ENCODE measurements at regions not wholly inside any gene's neighbourhood (a gene's known extent, or its start where the extent isn't known, plus 50 kb on each side); places are given as distances from the start of the nearest gene placed in this dataset.
"Not testable (repeated sequence)": the region's sequence is repeated elsewhere in the genome, so short reads cannot be mapped to it uniquely, and the experiment has no call there.

GRCh38 chr2:65934992-65935629, 499.8 kb upstream of the MEIS1 start:
- DNase-seq (ENCODE audit: low read depth in 1 of 2, low spot score in 2 of 2), result no peak

GRCh38 chr2:65932571-65932970, 500.2 kb upstream of the SPRED2 start:
- DNase-seq (ENCODE audit: low read depth in 1 of 2, low spot score in 2 of 2), result no peak
- no peak overlapping the region for H3K27ac ChIP-seq
- no peaks in the 10 kb centered on the region for H3K27me3 ChIP-seq (replicated peaks)
- H3K9me3 ChIP-seq (replicated peaks), result no peaks in the 10 kb centered on the region
- H3K4me1 ChIP-seq (replicated peaks), result no peaks in the 10 kb centered on the region
- H3K4me3 ChIP-seq, result no peak overlapping the region
- H3K36me3 ChIP-seq, result no peaks in the 10 kb centered on the region

More at GRCh38 chr2:65934992-65935629, 499.8 kb upstream of the MEIS1 start:
- Histone ChIP-seq H3K27ac (no peak overlapping the region), H3K9me3 (replicated peaks) (no peaks in the 10 kb centered on the region), H3K27me3 (replicated peaks) (no peaks in the 10 kb centered on the region), H3K36me3 (no peaks in the 10 kb centered on the region), H3K4me3 (no peak overlapping the region), H3K4me1 (replicated peaks) (no peaks in the 10 kb centered on the region)

GRCh38 chr2:65931056-65931455, 498.7 kb upstream of the SPRED2 start:
- H3K27me3 ChIP-seq (replicated peaks), result no peaks in the 10 kb centered on the region
- no peak overlapping the region for H3K4me3 ChIP-seq
- H3K9me3 ChIP-seq (replicated peaks), result no peaks in the 10 kb centered on the region
- no peak for DNase-seq (ENCODE audit: low read depth in 1 of 2, low spot score in 2 of 2)
- H3K27ac ChIP-seq, result no peak overlapping the region
- no peaks in the 10 kb centered on the region for H3K36me3 ChIP-seq
- no peaks in the 10 kb centered on the region for H3K4me1 ChIP-seq (replicated peaks)

GRCh38 chr2:65930259-65930658, 497.9 kb upstream of the SPRED2 start:
- no peaks in the 10 kb centered on the region for H3K27me3 ChIP-seq (replicated peaks)
- no peak overlapping the region for H3K4me3 ChIP-seq
- H3K36me3 ChIP-seq, result no peaks in the 10 kb centered on the region
- no peaks in the 10 kb centered on the region for H3K9me3 ChIP-seq (replicated peaks)
- no peak for DNase-seq (ENCODE audit: low read depth in 1 of 2, low spot score in 2 of 2)
- H3K27ac ChIP-seq, result no peak overlapping the region
- no peaks in the 10 kb centered on the region for H3K4me1 ChIP-seq (replicated peaks)

- H3K4me1 ChIP-seq (replicated peaks); DNase-seq (ENCODE audit: low read depth in 1 of 2, low spot score in 2 of 2); H3K4me3 ChIP-seq; H3K9me3 ChIP-seq (replicated peaks); H3K27me3 ChIP-seq (replicated peaks); H3K27ac ChIP-seq; H3K36me3 ChIP-seq: not testable (repeated sequence)
Observed at GRCh38 chr2:65929664-65930063, 497.3 kb upstream of the SPRED2 start.

GRCh38 chr2:65922794-65923193, 490.4 kb upstream of the SPRED2 start:
- no peak overlapping the region for H3K27ac ChIP-seq
- no peak for DNase-seq (ENCODE audit: low read depth in 1 of 2, low spot score in 2 of 2)
- no peaks in the 10 kb centered on the region for H3K36me3 ChIP-seq
- no peak overlapping the region for H3K4me3 ChIP-seq
- no peaks in the 10 kb centered on the region for H3K4me1 ChIP-seq (replicated peaks)
- H3K27me3 ChIP-seq (replicated peaks), result no peaks in the 10 kb centered on the region
- H3K9me3 ChIP-seq (replicated peaks), result no peaks in the 10 kb centered on the region

- H3K9me3 ChIP-seq (replicated peaks), result no peaks in the 10 kb centered on the region
- H3K27me3 ChIP-seq (replicated peaks), result no peaks in the 10 kb centered on the region
- no peak overlapping the region for H3K4me3 ChIP-seq
- H3K36me3 ChIP-seq, result no peaks in the 10 kb centered on the region
- no peaks in the 10 kb centered on the region for H3K4me1 ChIP-seq (replicated peaks)
- no peak overlapping the region for H3K27ac ChIP-seq
- no peak for DNase-seq (ENCODE audit: low read depth in 1 of 2, low spot score in 2 of 2)
Observed at GRCh38 chr2:65922030-65922429, 489.6 kb upstream of the SPRED2 start.

- no peak overlapping the region for H3K27ac ChIP-seq
- H3K4me3 ChIP-seq, result no peak overlapping the region
- no peaks in the 10 kb centered on the region for H3K36me3 ChIP-seq
- no peak for DNase-seq (ENCODE audit: low read depth in 1 of 2, low spot score in 2 of 2)
- no peaks in the 10 kb centered on the region for H3K9me3 ChIP-seq (replicated peaks)
- H3K27me3 ChIP-seq (replicated peaks), result no peaks in the 10 kb centered on the region
- no peaks in the 10 kb centered on the region for H3K4me1 ChIP-seq (replicated peaks)
Observed at GRCh38 chr2:65921116-65921515, 488.7 kb upstream of the SPRED2 start.

GRCh38 chr2:65920659-65921058, 488.3 kb upstream of the SPRED2 start:
- H3K36me3 ChIP-seq, result no peaks in the 10 kb centered on the region
- no peaks in the 10 kb centered on the region for H3K27me3 ChIP-seq (replicated peaks)

GRCh38 chr2:65919550-65920188, 487.3 kb upstream of the SPRED2 start:
- no peaks in the 10 kb centered on the region for H3K36me3 ChIP-seq
- DNase-seq (ENCODE audit: low read depth in 1 of 2, low spot score in 2 of 2), result no peak
- H3K27me3 ChIP-seq (replicated peaks), result no peaks in the 10 kb centered on the region
- no peak overlapping the region for H3K4me3 ChIP-seq
- no peak overlapping the region for H3K27ac ChIP-seq
- H3K9me3 ChIP-seq (replicated peaks), result no peaks in the 10 kb centered on the region
- no peaks in the 10 kb centered on the region for H3K4me1 ChIP-seq (replicated peaks)

More at GRCh38 chr2:65920659-65921058, 488.3 kb upstream of the SPRED2 start:
- no peak for DNase-seq (ENCODE audit: low read depth in 1 of 2, low spot score in 2 of 2)
- Histone ChIP-seq H3K27ac (no peak overlapping the region), H3K9me3 (replicated peaks) (no peaks in the 10 kb centered on the region), H3K4me3 (no peak overlapping the region), H3K4me1 (replicated peaks) (no peaks in the 10 kb centered on the region)

- Histone ChIP-seq H3K36me3 (no peaks in the 10 kb centered on the region), H3K9me3 (replicated peaks) (no peaks in the 10 kb centered on the region), H3K27me3 (replicated peaks) (no peaks in the 10 kb centered on the region; the same call in 1 of the 2 replicates), H3K27ac (no peak overlapping the region), H3K4me3 (no peak overlapping the region), H3K4me1 (replicated peaks) (no peaks in the 10 kb centered on the region)
- DNase-seq (ENCODE audit: low read depth in 1 of 2, low spot score in 2 of 2), result no peak
Observed at GRCh38 chr2:65918760-65919187, 486.4 kb upstream of the SPRED2 start.

- no peaks in the 10 kb centered on the region for H3K36me3 ChIP-seq
- H3K4me3 ChIP-seq, result no peak overlapping the region
- no peak for DNase-seq (ENCODE audit: low read depth in 1 of 2, low spot score in 2 of 2)
- H3K4me1 ChIP-seq (replicated peaks), result no peaks in the 10 kb centered on the region
- H3K9me3 ChIP-seq (replicated peaks), result no peaks in the 10 kb centered on the region
- no peak overlapping the region for H3K27ac ChIP-seq
- H3K27me3 ChIP-seq (replicated peaks), result no peaks in the 10 kb centered on the region; the same call in 1 of the 2 replicates
Observed at GRCh38 chr2:65917986-65918385, 485.6 kb upstream of the SPRED2 start.

GRCh38 chr2:65916785-65917295, 484.4 kb upstream of the SPRED2 start:
- Histone ChIP-seq H3K27me3 (replicated peaks) (no peaks in the 10 kb centered on the region; the same call in 1 of the 2 replicates), H3K36me3 (no peaks in the 10 kb centered on the region), H3K4me1 (replicated peaks) (no peaks in the 10 kb centered on the region), H3K9me3 (replicated peaks) (no peaks in the 10 kb centered on the region), H3K27ac (no peak overlapping the region), H3K4me3 (no peak overlapping the region)
- DNase-seq (ENCODE audit: low read depth in 1 of 2, low spot score in 2 of 2), result no peak

- Histone ChIP-seq H3K9me3 (replicated peaks) (no peaks in the 10 kb centered on the region), H3K27ac (no peak overlapping the region), H3K4me3 (no peak overlapping the region), H3K27me3 (replicated peaks) (no peaks in the 10 kb centered on the region; the same call in 1 of the 2 replicates), H3K36me3 (no peaks in the 10 kb centered on the region), H3K4me1 (replicated peaks) (no peaks in the 10 kb centered on the region)
- DNase-seq (ENCODE audit: low read depth in 1 of 2, low spot score in 2 of 2), result no peak
Observed at GRCh38 chr2:65916177-65916576, 483.8 kb upstream of the SPRED2 start.

All from SJSA1 (cell line).